CD4-positive, alpha-beta T cell treated with Interleukin-1 beta for 1 hour (primary cell): ENCODE measurements at regions not wholly inside any gene's neighbourhood (a gene's known extent, or its start where the extent isn't known, plus 50 kb on each side); places are given as distances from the start of the nearest gene placed in this dataset.

Source experiments
- DNase-seq, 2 donors: peaks; one replicate each; pipeline ENCODE4 v3.0.0-alpha.2; 2020 to 2022

DNA sequence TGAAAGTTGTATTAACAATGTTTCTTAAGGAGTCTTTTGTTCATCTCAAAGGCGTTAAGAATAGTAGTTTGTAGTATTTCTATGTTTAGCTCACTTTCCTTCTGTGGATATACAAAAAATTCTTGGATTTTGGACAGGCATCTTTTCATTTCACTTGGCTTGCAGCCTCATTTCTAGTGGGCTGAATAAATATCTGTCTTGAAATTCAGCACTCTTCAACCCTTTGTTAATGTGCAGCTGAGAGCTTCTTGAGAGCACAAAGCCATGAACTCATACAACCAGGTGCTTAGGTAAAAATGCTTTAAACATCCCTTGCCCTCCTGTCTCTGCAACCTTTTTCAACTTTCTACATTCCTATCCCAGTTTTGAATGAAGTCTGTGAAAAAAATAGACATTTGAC lies 1003.2 kb downstream of the C4orf33 start:
- DNase-seq, result no peak

DNA sequence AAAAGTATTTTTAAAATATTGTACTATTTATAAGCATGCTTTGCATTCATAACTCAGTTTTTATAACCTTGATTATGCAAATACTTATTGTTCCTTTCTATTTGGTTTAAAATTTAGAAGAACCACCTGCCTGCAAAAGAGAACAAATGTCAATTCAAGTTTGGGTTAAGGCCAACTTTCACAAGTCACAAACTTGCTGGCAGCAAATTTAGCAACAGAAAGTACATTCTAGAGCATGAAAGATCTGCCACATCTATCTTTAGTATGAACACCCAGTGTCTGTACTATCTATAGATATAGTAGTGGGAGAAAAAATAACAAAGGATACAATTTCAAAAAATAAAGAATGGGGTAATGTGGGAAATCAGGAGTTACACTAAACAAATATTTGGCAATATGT lies 1014.2 kb downstream of the C4orf33 start:
- no peak for DNase-seq

DNA sequence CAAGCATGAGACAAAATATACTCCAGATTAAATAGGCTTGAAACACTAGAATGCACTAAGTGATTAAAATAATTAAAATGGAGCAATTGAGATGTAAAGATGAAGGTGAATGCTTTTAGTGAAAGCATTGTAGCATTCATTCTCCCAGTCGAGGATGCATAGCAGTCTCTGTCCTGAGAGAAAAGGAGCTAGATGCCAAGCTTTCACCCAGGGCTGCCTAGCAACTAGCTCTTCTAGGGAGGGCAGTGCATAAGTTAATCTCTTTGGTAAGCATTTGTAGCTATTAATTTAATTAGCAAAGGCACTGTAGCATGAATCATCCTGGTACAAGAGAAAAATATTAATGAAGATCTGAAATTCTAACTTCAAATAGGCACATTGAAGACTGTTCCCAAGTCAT lies 1014.8 kb downstream of the C4orf33 start:
- no peak for DNase-seq

DNA sequence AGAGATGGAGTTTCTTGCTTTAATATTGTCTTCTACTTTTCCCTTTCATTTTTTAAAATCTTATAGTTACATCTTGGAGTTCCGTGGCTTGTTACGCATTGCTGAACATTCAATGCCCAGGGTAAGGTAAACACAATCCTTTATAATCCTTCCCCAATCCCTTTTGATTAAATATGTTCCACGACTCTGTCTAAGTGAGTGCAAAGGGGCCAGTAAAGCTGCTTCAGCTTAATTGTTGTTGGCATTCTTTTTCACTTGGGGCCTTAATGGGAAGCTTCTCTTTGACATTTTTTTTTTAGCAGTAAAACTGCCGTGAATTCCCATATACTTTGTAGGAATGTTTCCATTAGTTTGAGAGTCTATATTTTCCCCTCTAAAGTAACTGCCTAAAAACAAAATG lies 1028.1 kb downstream of the C4orf33 start:
- DNase-seq, result no peak

DNA sequence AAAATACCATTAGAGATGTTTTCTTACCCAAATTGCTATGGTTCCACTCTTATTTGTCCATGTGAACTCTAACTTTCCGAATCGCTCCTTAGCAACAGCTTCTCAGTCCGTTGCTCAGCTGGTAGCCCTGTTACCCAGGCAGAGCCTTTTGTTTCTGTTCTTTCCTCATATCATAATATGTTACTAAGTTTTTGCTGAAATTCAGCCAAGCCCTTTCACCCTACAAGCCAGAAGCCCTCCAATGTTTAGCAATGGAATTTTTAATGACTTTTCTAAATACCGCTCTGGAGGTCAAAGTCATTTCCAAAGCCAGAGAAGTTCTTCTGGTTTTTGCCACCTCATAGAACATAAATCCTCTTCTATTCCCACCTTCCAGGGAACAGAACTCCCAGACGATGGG lies 1029.5 kb downstream of the C4orf33 start:
- no peak for DNase-seq

DNA sequence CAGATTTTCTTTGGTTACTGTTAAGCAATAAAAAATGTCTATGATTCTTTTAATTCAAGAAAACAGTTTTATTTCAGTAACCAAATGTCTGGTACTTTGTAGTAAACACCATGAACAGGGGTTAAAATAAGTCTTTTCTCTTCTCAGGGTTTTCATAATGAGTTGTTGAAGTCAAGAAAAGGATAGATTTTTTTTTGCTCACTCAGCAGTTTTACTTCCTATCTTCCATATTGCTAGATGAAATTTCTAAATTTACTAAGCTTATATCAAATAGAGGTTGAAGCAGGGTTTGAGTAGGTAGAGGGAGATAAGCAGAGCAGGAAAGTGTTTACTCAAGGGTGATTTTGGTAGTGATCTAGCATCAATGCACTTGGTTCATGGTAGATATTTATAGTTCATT lies 1031.3 kb downstream of the C4orf33 start:
- DNase-seq, result no peak

DNA sequence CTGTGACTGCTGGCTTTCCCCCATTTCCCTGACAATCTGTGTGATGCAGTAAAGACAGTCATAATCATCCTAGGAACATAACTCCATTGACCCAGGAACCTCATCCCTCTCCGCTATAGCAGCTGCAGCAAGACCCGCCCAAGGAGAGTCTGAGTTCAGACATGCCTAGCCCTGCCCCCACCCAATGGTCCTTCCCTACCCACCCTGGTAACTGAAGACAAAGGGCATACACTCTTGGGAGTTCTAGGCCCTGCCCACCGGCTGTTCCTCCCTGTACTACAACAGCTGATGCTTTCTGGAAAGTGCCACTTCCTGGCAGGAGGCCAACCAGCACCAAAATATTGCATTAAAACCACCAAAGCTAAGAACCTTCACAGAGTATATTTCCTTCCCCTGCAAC lies 1035.6 kb downstream of the C4orf33 start:
- no peak for DNase-seq

DNA sequence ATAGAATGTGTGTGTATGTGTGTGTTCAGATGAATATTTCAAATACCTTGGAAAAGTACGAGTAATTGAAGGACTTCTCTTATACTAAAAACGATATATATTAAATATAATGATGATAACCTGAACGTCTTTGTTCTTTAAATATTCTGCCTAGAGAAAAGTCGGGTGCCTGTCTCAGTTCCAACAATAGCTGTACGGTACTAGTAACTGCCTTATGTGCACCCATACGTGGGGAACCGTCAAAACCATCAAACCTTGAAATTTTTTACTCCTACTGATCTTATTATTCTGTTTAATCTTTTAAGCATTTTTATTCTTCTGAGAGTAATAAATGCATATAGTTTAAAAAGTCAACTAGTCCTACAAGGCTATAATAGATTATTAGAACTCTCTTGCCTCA lies 1045.7 kb downstream of the C4orf33 start:
- no peak for DNase-seq

DNA sequence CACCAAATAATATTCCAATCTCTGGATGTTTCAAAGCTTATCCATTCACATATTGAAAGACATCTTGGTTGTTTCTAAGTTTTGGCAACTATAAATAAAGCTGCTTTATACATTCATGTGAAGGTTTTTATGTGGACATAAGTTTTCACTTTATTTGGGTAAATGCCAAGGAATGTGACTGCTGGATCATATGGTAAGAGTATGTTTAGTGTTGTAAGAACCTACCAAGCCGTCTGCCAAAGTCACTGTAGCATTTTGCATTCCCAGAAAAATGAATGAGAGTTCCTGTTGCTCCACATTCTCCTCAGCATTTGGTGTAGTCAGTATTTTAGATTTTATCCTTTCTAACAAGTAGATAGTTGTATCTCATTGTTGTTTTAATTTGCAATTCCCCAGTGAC lies 1047.7 kb downstream of the C4orf33 start:
- DNase-seq, result no peak

DNA sequence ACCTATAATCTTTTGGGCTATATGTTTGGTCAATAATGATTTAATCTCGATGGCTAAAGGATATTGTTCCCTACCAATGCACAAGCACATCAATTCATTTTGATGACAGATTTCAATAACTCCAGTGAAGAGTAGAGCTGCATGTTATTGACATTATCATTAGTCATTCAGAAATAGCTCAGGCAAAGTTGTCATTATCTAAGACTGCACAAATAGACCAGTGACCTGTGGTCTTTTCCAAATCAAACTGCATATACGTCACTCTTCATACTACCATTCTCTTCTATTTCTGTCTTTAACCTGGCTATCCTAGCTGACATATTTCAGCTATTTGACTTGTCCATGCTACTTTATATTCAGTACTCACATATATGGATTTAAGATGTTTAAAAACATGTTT lies 1050.8 kb downstream of the C4orf33 start:
- no peak for DNase-seq

DNA sequence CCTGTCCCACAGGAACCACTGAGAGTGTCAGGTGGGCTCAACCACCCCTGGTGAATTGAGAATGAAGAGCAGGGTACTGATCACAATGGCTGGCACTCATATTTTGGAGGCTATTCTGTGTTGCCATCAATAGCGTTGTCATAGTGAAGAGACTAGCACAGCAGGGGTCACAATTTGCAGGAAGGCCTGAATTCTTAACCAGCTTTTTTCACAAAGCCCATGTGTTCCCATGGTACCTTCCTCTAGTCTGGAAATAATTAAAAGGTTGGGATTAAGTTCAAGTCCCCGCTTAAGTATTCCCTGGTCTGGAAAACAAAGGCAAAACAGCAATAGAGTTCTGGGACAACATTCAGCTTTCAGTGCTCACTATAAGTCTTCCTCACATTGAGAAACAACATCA lies 1051.7 kb downstream of the C4orf33 start:
- no peak for DNase-seq

DNA sequence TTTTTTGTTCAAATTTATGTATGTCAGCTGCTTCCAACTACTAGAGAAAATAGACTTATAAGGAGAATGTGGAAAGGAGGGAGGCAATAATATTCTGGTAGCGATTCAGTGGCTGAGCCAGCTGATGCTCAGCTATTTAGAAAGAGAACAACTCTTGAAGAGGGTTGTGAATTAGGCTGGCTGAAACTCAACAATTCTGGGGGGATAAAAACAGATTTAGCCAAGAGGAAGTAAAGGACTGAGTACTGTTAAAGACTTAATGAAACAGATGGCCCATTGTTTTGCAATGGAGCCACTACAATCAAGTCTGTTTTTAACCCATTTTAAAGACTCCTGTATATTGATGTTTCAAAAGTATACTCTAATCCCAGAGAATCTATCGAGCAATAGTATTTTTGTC lies 1058.9 kb downstream of the C4orf33 start:
- DNase-seq, result no peak

DNA sequence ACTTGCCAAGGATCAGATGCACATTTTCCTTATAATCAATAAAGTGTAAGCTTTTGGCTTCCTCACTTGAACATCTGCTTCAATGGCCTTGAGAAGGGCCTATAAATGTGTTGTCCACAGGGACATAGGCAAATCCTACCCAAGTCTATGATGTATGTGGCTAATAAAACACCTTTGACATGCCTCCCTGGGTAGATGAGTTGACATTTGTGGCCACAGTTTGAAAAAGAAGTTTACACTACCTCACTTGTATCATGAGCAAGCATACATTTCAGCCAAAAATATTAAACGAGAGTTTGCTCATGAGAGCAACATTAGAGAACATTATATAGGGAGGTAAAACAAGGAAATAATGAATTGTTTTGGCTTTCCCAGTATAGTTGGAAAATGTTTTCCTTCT lies 1067.7 kb downstream of the C4orf33 start:
- DNase-seq, result no peak

DNA sequence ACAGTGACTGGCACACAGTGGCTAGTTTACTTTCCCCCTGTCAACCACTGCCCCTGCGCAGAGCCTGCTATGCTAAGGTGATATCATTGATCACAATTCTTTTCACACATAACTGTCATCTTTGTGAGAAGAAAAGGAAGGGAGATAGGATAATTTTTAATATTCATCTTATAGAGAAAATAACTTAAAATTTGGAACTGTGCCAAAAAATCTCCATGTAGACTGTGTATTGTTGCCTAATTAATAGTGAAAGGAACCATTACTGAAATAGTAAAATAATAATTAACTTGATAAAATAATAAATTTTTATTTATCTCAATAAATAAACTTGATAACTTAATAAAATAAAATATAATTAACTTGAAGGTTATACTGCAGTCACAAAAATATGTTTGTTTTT lies 1069.4 kb downstream of the C4orf33 start:
- no peak for DNase-seq

DNA sequence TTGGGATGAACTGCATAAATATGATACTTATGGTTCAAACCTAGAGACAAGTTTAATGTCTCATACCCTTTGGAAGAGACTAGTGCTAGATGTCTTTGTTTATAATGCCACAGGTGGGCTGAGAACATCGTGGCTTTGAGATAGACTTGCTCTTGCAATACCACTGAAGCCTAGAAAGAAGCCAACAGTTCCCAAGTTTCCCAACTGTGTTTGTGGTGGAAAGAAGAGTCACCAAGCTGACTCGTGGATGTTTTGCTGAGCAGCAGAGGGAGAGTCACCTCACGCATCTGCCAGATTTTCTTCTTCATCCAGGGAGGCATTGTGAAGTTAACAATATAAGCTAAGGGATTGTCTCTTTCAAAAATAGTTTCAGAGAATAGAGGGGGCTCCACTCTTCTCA lies 1076.2 kb downstream of the C4orf33 start:
- no peak for DNase-seq

DNA sequence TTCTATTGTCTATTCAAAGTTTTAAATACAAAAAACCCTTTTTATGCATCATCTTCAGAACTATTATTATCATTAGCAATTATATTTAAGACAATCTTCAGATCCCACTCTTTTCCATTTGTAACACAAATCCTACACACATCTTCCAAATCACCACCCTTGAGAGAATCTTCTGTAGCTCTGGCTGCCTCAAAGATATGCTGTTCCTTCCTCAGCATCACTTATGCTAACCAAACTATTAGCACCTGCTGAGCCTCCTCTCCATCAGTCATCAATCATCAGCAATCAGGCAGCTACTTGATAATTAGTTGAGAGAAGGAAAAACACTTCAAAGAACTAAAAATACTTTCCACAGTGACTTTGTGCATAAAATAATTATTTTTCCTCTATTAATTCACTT lies 1082.2 kb downstream of the C4orf33 start:
- no peak for DNase-seq

DNA sequence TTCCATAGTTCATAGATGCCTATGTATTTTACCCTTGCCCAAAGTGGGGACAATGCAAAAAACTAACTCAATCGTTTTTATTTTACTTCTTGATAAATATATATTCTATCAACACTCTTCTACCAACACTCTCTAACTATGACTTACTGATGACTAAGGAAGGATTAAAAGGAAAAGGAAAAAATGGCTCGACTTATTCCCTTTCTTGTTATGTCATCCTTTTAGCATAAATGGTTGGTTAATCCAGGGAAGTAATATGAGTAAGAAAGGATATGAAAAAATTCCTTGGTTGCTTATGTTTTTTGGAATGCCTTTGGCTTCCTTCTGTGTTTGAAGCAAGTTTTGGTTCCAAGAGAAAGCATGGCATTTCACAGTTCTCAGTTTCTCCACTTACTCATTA lies 1087.1 kb downstream of the C4orf33 start:
- DNase-seq, result no peak

DNA sequence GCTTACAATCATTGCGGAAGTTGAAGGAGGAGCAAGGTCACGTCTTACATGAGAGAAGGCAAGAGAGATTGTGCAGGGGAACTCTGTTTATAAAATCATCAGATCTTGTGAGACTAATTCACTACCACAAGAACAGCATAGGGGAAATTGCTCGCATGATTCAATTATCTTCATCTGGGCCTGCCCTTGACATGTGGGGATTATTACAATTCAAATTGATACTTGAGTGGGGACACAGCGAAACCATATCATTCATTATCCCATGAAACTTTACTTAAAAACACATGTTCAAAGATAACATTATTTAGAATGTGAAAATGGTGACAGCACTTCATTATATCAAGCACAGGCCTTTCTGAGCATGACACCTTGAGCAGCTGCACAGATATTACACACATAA lies 1087.8 kb downstream of the C4orf33 start:
- DNase-seq, result no peak

DNA sequence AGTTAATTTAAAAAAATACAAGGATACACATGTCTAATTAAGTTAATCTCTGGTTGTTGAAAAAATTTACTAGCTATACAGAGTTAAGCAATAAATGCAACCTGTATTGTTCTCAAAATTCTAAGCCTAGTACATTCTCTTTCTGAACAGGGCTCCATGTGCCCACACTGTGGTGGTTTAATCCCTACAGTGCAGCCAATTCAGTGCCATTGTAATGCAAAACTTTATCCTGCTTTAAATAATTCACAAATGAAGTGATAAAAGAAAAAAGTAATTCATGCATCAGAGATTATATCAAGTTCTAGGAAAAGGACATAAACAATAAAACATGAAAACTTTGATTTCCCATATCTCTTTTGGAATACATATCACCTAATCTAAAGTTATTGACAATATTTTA lies 1089.2 kb downstream of the C4orf33 start:
- DNase-seq, result no peak

DNA sequence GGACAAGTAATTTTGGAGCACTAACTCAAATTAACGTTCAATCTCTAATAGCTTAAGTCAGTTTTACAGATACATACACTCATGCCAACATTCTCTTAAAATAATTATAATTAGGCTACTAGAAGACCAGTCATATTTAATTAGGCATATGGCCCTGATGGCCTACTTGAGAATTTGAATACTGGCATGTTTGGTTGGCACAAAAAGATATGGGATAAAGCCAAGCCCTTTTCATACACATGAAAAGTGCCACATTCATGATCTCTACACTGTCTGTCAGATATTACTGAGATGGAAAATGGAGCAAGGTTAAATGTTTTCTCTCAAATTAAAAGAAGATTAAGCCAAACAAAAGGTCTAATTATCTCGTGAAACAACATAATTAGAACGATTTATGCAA lies 1091.0 kb downstream of the C4orf33 start:
- DNase-seq, result no peak

DNA sequence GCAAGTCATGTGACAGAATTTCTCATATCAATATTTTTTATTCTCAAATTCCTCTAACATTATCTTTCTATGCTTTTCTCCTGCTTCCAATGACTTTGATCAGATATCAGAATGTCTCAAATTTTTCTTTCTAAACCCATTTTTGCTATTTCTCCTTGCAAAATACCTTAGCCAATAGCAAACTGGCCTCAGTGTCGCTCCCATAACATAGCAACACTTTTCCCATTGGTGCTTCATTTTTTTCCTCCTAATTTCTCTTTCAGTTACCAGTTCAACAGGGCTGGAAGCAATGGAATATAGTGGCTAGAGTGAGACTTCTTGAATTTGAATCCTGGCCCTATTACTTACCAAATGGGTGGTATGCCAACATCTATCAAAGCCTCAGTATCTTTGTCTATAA lies 1091.6 kb downstream of the C4orf33 start:
- DNase-seq, result no peak

DNA sequence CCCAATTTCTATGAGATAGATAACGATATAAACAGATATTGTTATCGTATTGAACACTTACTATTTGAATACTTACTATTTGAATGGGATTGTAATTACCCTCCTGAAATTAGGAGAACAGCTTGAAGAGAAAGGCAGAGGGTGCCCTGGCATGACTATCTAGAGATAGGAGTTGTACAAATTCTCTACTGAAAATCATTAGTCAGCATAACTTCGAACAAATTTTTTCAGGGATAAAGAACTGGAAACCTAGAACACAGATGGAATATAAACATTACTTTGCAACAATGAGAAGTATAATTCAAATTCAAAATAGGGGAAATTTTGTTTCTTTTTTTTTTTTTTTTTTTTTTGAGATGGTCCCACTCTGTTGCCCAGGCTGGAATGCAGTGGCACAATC lies 1096.8 kb downstream of the C4orf33 start:
- DNase-seq, result no peak

DNA sequence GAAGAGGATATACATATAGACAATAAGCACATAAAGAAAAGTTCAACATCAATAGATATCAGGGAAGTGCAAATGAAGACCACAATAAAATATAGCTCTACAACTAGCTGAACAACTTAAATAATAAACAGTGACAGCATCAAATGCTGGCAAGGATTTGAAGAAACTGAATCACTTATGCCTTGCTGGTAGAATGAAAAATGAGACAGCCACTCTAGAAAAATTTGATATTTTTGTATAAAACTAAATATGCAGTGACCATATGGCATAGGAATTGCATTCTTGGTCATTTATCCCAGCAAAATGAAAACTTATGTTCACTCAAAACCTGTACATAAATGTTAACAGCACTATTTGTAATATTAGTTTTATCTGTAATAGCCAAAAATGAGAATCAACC lies 1102.0 kb downstream of the C4orf33 start:
- DNase-seq, result no peak

DNA sequence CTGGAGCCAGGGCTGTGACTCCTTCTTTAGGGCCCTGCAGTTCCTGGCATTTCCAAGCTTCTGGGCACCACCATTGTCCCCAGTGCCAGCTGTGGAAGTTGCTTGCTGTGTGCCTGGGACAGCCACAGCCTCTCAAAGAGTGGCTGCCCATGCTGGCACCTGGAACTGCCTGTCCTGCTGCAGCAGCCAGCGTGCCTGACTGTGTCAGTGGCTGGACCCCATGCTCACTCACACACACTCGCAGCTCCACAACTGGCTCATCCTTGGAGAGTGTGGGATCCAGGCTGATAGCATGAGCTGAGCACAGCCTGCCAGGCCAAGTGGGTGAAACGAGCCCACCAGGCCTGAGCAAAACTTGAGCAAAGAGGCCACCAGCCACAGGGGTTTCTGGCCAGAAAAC lies 1107.6 kb downstream of the C4orf33 start:
- no peak for DNase-seq

DNA sequence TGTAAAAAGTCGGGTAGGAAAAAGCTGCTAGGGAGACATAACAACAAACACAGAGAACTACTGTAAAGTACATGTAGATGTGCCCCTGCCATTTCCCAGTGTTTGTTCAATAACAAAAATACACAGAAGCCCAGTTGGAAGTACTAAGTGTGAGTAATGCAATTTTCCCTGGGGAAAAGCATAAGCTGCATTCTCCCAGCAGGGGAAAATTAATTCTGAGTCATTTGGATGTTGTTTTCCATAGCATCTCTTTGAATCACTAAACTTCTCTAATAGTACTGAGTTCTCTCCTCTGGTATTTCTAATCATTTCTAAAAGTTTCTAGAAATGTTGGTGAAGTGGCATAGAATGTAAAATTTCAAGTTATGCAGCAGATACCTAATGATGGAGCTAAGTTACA lies 1114.9 kb downstream of the C4orf33 start:
- no peak for DNase-seq

DNA sequence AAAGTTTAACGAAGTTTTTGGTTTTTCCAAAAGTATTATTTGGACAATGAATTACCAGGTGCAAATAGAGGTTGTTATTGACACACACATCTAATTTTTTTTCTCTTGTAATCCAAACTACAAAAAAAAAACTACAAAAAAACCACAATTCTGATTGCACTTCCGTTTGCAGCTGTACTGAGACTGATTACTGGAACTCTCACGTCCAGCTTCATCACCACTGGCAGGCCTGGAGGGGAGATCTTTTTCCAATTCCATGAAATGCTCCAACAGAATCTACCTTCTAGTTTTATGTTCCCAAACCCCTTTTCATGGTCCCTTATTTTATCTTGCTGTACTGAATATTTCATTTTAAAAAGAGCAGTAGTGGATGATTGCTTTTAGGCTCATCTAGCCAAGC lies 1118.3 kb downstream of the C4orf33 start:
- DNase-seq, result no peak
